GM18511 (cell line): ENCODE measurements at regions not wholly inside any gene's neighbourhood (a gene's known extent, or its start where the extent isn't known, plus 50 kb on each side); places are given as distances from the start of the nearest gene placed in this dataset.
"Not testable (repeated sequence)": the region's sequence is repeated elsewhere in the genome, so short reads cannot be mapped to it uniquely, and the experiment has no call there.

ENCODE experiments used
- ATAC-seq: cut with Tn5 transposase; IDR thresholded peaks from one replicate; pipeline ENCODE4 v1.9.1; 2021; ENCODE audit warnings: mild to moderate bottlenecking, moderate library complexity; ENCODE audit not compliant: unreplicated experiment

DNA sequence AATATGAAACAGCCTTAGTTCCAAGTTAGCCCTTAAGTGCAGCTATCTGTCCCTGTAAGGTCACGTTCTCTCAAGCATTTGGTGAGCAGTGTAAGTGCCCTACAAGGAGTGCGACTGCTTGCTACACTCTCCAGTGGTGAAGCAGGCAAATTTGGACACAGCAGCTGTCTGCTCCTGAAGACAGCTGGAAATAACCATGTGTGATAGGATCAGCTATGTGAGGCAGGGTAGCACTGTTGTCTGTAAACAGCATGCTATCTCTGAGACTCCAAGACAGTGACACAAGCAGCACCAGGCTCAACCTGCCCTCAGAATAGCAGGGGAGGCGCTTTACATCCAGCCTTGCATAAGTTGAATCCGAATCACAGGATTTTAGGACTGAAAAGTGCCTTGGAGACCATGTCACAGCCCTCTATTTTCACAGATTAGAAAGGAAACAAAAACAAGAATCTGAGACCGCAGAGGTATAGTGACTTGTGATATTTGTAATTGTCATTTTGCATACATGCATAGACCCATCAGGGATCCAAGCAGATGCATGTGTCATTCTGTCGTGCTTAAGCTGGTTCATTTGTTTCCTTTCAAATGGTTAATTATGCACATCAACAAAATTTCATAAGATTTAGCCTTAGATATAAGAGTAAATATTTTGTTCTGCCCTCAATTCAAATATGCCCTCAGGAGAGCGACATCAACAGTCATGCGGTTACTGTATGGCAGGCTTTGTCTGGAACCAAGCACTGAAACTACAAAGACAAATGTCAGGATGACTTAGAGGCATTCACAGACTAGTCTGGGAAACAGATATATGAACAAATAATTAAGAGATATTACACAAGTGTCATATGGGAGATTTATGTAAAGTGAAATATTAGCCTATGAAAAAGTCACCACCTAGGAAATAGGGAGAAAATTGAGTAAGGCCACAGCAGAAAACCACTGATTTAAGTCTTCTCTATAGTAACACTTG, 134.9 kb upstream of the NRIP1 start:
- ATAC-seq, result no peak

GRCh38 chr21:15203740-15204139, 138.9 kb upstream of the NRIP1 start:
- no peak for ATAC-seq

GRCh38 chr21:15204140-15204969, 139.6 kb upstream of the NRIP1 start:
- no peak for ATAC-seq

DNA sequence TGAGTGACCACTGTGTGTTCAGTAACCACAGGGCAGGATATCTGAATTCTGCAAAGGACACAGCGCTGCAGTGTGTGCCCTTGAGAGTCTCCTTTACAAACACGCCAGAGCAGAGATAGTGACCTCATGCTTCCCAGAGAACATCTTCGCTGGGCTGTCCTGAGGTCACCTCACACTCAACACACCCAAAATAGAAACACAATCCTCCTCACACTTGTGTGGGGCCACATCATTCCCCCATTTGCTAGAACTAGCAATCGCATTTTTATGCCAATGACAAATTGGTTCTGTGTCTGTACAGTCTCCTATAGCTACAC, 140.1 kb upstream of the NRIP1 start:
- ATAC-seq, result no peak

- ATAC-seq, result peak; percentile 94
Observed at GRCh38 chr21:15206514-15206913, 141.7 kb upstream of the NRIP1 start.

DNA sequence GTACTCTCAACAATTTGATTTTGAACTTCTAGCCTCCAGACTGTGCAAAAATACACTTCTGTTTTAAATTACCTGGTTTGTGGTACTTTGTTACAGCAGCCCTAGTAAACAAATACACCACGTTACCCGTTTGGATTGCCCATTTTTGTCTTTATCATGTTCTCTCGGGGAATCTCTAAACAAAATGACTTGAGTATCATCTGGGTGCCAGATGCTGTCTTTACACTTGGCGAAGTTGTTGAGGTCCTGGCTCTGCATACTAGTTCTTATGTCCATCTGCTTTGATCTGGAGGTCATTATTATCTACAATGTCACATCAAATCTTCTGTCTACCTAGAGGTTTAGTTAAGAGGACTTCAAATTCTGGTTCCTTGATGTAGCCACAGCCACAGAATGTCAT, 142.4 kb upstream of the NRIP1 start:
- ATAC-seq, result no peak

GRCh38 chr21:15207635-15208370, 143.0 kb upstream of the NRIP1 start:
- no peak for ATAC-seq

GRCh38 chr21:15208786-15209185, 144.0 kb upstream of the NRIP1 start:
- no peak for ATAC-seq

DNA sequence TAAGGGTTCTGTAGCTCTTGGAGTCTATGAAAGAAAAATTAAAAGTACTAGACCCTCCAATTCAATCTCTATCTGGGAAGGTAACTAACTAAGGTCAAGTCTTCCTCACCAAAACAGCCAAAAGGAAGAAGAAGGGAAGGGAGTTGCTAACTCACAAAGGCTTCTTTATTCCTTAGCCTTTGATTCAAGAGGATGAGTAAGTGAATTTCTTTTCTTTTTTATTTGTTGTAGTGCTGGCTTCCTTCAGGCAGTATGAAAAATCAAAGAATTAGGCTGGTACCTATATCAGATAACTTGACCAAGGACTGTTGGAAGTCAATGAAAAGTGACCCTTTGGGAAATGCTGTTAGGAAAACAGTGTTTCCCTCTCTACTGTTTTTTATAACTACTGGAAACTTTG, 144.4 kb upstream of the NRIP1 start:
- ATAC-seq, result no peak

DNA sequence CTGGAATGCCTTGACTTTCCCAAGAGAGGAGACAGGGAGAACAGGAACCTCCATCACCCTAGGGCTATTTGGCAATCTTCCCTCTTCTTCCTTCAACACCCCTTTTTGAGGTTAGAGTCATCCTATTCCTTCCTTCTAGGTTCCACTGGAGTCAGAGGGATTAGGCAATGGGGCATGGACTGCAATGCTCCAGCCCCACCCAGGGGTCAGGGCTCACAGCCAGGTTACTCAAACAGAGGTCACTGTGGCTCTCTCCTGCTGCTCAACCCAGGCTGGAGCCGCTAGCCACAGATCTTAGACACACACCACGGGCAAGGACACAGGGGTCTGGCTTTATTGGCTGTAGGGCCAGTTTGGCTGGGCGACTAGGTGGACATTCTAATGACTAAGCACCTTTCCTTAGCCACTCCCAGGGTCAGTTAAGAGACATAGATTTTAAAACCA, 145.5 kb upstream of the NRIP1 start:
- no peak for ATAC-seq

- no peak for ATAC-seq
Observed at GRCh38 chr21:15211491-15212133, 146.8 kb upstream of the NRIP1 start.

GRCh38 chr21:15212206-15212605, 147.4 kb upstream of the NRIP1 start:
- no peak for ATAC-seq

DNA sequence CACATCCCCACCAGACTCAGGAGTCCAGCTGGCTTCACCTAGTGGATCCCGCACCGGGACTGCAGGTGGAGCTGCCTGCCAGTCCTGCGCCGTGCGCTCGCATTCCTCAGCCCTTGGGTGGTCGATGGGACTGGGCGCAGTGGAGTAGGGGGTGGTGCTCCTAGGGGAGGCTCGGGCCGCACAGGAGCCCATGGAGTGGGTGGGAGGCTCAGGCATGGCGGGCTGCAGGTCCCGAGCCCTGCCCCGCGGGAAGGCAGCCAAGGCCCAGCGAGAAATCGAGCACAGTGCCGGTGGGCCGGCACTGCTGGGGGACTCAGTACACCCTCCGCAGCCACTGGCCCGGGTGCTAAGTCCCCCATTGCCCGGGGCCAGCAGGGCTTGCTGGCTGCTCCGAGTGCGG, 153.7 kb upstream of the NRIP1 start:
- not testable (repeated sequence) for ATAC-seq

- ATAC-seq, result no peak
Observed at GRCh38 chr21:15219039-15219438, 154.2 kb upstream of the NRIP1 start.

DNA sequence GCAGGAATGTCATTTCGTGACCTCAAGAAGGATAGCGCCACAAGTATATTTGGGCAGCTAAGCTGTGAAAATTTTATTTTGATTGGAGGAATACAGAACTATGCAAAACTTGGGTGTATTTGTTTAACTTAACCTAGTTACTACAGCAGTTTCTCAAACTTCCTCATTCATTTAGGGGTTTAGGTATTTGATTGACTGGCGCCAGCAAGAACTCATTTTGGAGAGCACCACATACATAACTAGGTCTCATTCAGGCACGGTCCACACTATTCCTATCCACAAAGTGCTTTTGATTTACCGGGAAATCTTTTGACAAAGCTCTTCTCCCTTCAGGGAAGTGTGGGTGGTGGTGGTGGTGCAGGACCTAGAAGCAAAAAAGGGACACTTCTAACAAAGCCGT, 155.1 kb upstream of the NRIP1 start:
- ATAC-seq, result no peak

GRCh38 chr21:15221799-15222386, 157.1 kb upstream of the NRIP1 start:
- ATAC-seq, result no peak

DNA sequence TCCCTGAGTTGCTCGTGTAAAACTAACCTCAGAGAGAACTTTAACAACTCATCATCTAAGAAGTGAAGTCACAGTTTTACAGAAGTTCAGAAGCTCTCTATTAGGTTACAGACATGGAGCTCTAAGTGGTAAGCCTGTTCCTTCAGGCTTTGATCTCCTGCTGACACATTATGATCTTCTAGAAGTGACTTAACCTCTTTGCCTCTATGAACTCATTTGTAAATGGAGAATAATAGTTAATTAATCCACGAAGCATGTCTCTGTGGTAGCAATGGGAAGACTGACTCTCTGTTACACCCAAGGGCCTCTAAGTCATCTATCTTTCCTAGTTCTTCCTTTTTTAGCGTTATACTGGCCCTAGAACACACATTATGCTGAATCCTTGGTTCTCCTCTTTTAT, 157.9 kb upstream of the NRIP1 start:
- ATAC-seq, result no peak

DNA sequence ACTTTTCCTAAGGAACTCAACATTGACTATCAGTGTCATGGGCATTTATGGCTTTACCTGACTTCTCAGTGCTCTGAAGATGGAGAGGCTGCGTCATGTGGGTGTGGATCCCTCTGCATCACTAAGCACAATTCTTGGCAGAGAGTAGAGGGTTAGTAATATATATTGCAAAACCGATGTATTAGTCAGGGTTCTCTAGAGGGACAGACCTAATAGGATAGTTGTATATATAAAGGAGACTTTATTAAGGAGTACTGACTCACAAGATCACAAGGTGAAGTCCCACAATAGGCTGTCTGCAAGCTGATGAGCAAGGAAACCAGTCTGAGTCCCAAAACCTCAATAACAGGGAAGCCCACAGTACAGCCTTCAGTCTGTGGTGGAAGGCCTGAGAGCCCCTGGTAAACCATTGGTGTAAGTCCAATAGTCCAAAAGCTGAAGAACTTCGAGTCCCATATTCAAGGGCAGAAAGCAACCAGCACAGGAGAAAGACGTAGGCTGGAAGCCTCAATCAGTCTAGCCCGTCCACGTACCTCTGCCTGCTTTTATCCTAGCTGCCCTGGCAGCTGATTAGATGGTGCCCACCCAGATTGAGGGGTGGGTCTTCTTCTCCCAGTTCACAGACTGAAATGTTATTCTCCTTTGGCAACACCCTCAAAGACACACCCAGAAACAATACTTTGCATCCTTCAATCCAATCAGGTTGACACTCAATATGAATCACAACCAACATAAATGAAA, 159.7 kb upstream of the NRIP1 start:
- no peak for ATAC-seq

DNA sequence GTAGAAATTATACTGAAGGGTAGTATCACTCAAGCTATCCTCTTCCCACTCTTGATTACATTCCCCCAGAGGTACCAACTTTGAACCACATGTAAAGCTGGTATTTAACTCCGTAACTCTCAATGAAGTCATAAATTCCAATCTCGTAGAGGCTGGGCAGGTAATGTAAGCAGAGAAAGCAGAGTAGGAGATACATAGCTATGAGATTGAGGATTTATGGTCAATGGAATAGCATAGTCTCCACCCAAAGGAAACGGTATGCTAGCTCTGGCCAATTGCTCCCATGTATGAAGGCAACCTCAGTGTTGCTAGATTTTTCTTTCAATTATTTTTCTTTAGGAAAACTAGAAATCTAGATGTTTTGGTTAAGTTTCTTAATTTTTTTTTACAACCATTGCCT, 163.1 kb upstream of the NRIP1 start:
- no peak for ATAC-seq

GRCh38 chr21:15229390-15229789, 164.6 kb upstream of the NRIP1 start:
- no peak for ATAC-seq
